Kidney (tissue), 13 donors: ENCODE measurements at regions not wholly inside any gene's neighbourhood (a gene's known extent, or its start where the extent isn't known, plus 50 kb on each side); places are given as distances from the start of the nearest gene placed in this dataset.

Experiments
- DNase-seq, 5 donors: peaks; one replicate each; pipeline ENCODE4 v3.0.0-alpha.2; 2013 to 2020
- FAIRE-seq: peaks from 2 replicates; lab custom pipeline; 2012; peaks lifted over from hg19 to GRCh38; lab: Jason Lieb, UNC
- H3K27ac ChIP-seq, 2 donors: one replicate each; pipeline ENCODE4 v1.7.0; 2013; ENCODE audit warnings: low read depth in 2 of 2, low read length in 2 of 2, inconsistent platforms in 1 of 2
- H3K27me3 ChIP-seq: one replicate; pipeline ENCODE4 v1.7.1; 2013; ENCODE audit warnings: low read length, inconsistent platforms; ENCODE audit not compliant: control insufficient read depth, insufficient read depth
- H3K36me3 ChIP-seq, 3 donors: one replicate each; pipeline versions ENCODE4 v1.7.0 to v1.7.1; 2013; ENCODE audit warnings: low read length in 3 of 3, control low read depth in 1 of 3, inconsistent platforms in 1 of 3; ENCODE audit not compliant: insufficient read depth in 3 of 3, control insufficient read depth in 2 of 3
- H3K4me1 ChIP-seq, 3 donors: one replicate each; pipeline versions ENCODE4 v1.7.0 to v1.7.1; 2013; ENCODE audit warnings: low read length in 3 of 3, inconsistent platforms in 1 of 3, low read depth in 1 of 3; ENCODE audit not compliant: control insufficient read depth in 2 of 3, insufficient read depth in 2 of 3
- H3K4me3 ChIP-seq, 3 donors: one replicate each; pipeline versions ENCODE4 v1.7.0 to v1.8.1; 2013; ENCODE audit warnings: low read length in 3 of 3, control low read depth in 1 of 3, inconsistent platforms in 1 of 3
- H3K9ac ChIP-seq, 3 donors: one replicate each; pipeline versions ENCODE4 v1.7.0 to v1.7.1; 2013; ENCODE audit warnings: low read length in 3 of 3, control low read depth in 1 of 3, inconsistent platforms in 1 of 3
- H3K9me3 ChIP-seq, 3 donors: one replicate each; pipeline versions ENCODE4 v1.7.0 to v1.7.1; 2013; ENCODE audit warnings: low read length in 3 of 3, control low read depth in 1 of 3, inconsistent platforms in 1 of 3; ENCODE audit not compliant: control insufficient read depth in 2 of 3, insufficient read depth in 1 of 3
- intact Hi-C: fragments of 100-400 bp; cut with DNase I; formaldehyde crosslinking; loops from one replicate; pipeline ENCODE4 v1.11.1; 2022
- TF ChIP-seq, protein P1 (sequence below): IDR thresholded peaks from 3 replicates; pipeline ENCODE4 v1.5.1; 2012; ENCODE audit warnings: mild to moderate bottlenecking, moderate library complexity, borderline replicate concordance; ENCODE audit not compliant: insufficient read depth; ENCODE audit errors: extremely low read depth
- donor health status: control.
- donor health status: control.
- donor health status: control.
- donor health status: control.
- donor health status: control.
- donor health status: DM: yes; HTN: yes; CAD: no.
- donor health status: Normal renal cell carcinoma (clear cell type).

DNA sequence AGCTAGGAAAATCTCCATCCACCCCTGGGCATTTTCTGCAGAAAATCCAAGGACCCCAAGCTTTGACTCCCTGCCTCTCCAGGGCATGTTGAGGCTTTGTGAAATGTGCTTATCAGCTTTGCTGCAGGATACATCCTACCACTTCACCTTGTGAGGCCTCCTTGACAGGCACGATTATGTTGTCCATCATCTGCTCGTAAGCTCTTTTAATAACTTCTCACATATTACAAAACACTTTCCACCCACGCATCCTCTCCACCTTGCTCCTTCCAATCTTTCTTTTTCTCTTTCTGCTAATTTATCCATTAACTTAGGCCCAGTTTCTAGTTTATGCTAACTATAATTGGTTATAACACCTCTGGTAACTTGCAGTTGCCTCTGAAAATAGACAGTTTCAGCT lies 147.0 kb upstream of the MTNR1B start:
- H3K9me3 ChIP-seq: no peaks in the 10 kb centered on the region
- TF ChIP-seq, protein P1, sequence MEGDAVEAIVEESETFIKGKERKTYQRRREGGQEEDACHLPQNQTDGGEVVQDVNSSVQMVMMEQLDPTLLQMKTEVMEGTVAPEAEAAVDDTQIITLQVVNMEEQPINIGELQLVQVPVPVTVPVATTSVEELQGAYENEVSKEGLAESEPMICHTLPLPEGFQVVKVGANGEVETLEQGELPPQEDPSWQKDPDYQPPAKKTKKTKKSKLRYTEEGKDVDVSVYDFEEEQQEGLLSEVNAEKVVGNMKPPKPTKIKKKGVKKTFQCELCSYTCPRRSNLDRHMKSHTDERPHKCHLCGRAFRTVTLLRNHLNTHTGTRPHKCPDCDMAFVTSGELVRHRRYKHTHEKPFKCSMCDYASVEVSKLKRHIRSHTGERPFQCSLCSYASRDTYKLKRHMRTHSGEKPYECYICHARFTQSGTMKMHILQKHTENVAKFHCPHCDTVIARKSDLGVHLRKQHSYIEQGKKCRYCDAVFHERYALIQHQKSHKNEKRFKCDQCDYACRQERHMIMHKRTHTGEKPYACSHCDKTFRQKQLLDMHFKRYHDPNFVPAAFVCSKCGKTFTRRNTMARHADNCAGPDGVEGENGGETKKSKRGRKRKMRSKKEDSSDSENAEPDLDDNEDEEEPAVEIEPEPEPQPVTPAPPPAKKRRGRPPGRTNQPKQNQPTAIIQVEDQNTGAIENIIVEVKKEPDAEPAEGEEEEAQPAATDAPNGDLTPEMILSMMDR: no peak
- intact Hi-C loops: no loop called here
- no peaks in the 10 kb centered on the region for H3K27me3 ChIP-seq
- H3K4me1 ChIP-seq: no peaks in the 10 kb centered on the region
- DNase-seq (no peak), FAIRE-seq (no peak)
- H3K36me3 ChIP-seq: no peaks in the 10 kb centered on the region
- H3K27ac ChIP-seq: no peak overlapping the region
- H3K4me3 ChIP-seq: no peak overlapping the region
- H3K9ac ChIP-seq: no peak overlapping the region

DNA sequence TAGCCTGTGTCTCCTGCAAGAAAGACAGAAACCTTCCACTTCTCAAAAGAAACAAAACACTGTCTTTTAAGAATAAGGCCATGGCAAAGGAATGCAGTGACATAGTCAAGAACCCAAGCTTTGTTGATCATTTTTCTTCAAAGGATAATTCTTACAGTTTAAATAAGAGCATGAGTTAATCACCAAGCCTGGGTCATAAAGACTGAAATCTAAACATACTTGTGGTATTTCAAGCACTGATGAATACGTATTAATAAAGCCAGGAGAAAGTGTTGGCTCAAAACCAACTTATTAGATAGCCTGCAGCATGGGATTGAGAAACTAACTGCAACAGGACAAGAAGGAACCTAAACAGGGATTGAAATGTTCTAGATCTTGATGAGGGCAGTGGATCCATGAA lies 143.3 kb upstream of the MTNR1B start:
- Histone ChIP-seq H3K9me3 (no peaks in the 10 kb centered on the region), H3K27me3 (no peaks in the 10 kb centered on the region), H3K27ac (no peak overlapping the region), H3K4me3 (no peak overlapping the region), H3K4me1 (no peaks in the 10 kb centered on the region), H3K9ac (no peak overlapping the region), H3K36me3 (no peaks in the 10 kb centered on the region)
- TF ChIP-seq, protein P1: no peak
- DNase-seq (no peak), FAIRE-seq (no peak)
- intact Hi-C loops: no loop called here

DNA sequence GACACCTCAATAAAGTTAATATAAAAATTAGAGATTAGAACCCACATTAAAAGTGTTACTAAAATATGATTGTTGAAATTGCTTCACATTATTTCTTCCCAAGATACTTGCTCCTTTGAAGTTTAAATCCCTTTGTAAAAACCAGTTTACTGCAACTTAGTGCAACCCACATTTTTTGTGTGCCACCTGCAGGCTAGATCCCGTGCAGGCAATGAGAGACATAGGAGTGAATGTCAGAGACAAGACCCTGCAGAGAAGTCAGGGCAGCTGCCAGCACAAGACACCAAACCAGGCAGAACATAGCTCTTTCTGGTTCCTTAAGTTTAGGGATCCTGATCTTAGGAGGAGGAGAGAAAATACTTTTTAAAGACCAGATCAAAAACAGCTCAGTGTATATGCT lies 142.8 kb upstream of the MTNR1B start:
- no peaks in the 10 kb centered on the region for H3K27me3 ChIP-seq
- no peak overlapping the region for H3K27ac ChIP-seq
- no peaks in the 10 kb centered on the region for H3K9me3 ChIP-seq
- DNase-seq (no peak), FAIRE-seq (no peak)
- intact Hi-C loops: no loop called here
- TF ChIP-seq, protein P1: no peak
- no peak overlapping the region for H3K4me3 ChIP-seq
- H3K9ac ChIP-seq: no peak overlapping the region
- H3K4me1 ChIP-seq: no peaks in the 10 kb centered on the region
- no peaks in the 10 kb centered on the region for H3K36me3 ChIP-seq

DNA sequence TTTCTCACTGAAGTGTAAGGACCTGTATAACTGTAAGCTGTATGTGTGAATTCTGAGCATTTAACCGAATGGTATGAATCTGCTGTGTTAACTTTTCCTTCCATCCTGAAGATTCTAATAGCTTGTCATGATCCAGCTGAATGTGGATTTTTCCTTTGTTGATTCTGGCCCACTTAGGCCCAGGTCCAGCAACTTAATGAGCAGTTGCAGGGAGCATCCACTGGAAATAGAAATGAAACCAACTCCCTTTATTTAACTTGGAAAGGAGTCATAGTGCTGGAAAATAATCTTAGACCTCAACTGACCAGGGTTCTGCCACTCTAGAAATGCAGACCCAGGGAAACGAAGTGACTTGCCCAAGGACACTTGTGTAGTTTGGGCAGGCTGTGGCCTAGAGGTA lies 142.3 kb upstream of the MTNR1B start:
- intact Hi-C loops: no loop called here
- H3K27me3 ChIP-seq: no peaks in the 10 kb centered on the region
- no peak overlapping the region for H3K4me3 ChIP-seq
- TF ChIP-seq, protein P1: no peak
- H3K9me3 ChIP-seq: no peaks in the 10 kb centered on the region
- DNase-seq (no peak), FAIRE-seq (no peak)
- no peaks in the 10 kb centered on the region for H3K36me3 ChIP-seq
- H3K9ac ChIP-seq: no peak overlapping the region
- H3K4me1 ChIP-seq: no peaks in the 10 kb centered on the region
- H3K27ac ChIP-seq: no peak overlapping the region
